ENCODE measurements at regions not wholly inside any gene's neighbourhood (a gene's known extent, or its start where the extent isn't known, plus 50 kb on each side); places are given as distances from the start of the nearest gene placed in this dataset.

DNA sequence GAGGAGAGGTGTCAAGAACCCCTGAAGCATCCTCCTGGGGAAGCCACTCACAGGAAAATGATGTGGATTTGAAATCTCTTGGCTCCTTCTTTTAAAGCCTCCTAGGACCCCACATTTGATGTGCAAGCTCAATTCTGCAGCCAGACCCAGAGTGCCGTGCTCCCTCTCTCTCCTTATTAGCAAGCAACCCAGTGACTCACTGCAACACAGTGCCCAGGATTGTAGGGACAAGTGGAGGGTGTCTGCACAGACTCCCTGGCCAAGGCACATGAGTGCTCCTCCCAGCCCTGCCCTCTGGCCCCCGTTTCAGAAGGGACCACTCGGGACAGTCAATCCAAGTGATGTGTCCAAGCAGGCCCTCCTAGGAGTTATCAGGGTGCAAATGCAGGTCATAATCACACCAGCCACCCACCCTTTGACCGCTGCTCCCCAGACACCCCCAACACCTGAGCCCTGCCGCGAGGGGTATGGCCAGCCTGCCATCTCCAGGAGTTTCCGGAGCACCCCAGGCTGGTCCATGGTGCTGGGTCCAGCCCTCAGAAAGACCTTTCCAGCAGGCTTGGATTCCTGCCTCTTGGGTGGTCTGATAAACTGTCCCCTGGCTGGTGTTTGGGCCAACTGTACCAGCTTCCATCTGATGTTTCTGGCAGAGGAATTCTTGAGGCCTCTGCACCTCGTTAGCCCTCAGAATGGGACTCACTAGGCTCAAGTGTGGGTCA is 54.5 kb upstream of the CXCL12 start:
- TF ChIP-seq, protein P1, sequence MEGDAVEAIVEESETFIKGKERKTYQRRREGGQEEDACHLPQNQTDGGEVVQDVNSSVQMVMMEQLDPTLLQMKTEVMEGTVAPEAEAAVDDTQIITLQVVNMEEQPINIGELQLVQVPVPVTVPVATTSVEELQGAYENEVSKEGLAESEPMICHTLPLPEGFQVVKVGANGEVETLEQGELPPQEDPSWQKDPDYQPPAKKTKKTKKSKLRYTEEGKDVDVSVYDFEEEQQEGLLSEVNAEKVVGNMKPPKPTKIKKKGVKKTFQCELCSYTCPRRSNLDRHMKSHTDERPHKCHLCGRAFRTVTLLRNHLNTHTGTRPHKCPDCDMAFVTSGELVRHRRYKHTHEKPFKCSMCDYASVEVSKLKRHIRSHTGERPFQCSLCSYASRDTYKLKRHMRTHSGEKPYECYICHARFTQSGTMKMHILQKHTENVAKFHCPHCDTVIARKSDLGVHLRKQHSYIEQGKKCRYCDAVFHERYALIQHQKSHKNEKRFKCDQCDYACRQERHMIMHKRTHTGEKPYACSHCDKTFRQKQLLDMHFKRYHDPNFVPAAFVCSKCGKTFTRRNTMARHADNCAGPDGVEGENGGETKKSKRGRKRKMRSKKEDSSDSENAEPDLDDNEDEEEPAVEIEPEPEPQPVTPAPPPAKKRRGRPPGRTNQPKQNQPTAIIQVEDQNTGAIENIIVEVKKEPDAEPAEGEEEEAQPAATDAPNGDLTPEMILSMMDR (IDR thresholded peaks at IDR 0.05): no peak
- TF ChIP-seq POLR2A (IDR thresholded peaks at IDR 0.05): no peak

Measured in thyroid gland (tissue), 4 donors.